ENCODE measurements at regions not wholly inside any gene's neighbourhood (a gene's known extent, or its start where the extent isn't known, plus 50 kb on each side); places are given as distances from the start of the nearest gene placed in this dataset.
"Not testable (repeated sequence)": the region's sequence is repeated elsewhere in the genome, so short reads cannot be mapped to it uniquely, and the experiment has no call there.

DNA sequence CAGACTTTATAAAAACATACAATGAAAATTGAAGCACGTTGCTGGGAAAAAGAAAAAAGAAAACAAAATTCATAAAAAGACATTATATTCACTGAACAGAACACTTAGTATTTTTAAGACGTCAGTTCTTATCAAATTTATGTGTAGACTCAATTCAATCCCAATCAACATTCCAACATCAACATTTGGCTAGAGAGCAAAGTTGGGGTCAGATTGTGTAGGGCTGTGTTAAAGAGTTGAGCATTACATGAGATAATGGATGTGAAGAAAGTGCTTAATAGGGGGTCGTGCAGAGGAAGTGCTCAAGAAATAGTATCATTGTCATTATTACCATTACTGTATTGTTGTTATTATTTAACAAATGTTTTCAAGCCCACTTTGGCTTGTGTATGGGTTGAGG, 154.1 kb upstream of the TNP1 start:
- no peak for DNase-seq

- DNase-seq = no peak
Observed at GRCh38 chr2:217011576-217011975, 151.7 kb upstream of the TNP1 start.

DNA sequence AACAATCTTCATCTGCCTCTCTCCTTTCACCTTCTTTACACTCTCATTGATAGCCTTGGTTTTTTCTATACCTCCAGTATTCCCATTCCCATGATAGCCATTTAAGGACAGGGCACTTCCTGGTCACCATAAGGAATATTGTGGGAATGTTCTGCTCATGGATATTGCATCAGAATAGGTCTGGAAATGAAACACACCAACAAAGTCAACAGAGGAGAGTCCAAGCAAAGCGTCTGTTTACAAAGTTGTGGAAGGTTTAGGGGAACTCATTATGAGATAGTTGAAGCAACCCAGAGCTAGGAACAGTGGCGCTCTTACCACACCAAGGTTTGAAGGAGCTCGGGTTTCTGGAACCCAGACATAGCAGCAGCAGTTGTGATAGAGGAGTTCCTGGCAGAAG, 150.3 kb upstream of the TNP1 start:
- no peak for DNase-seq

DNA sequence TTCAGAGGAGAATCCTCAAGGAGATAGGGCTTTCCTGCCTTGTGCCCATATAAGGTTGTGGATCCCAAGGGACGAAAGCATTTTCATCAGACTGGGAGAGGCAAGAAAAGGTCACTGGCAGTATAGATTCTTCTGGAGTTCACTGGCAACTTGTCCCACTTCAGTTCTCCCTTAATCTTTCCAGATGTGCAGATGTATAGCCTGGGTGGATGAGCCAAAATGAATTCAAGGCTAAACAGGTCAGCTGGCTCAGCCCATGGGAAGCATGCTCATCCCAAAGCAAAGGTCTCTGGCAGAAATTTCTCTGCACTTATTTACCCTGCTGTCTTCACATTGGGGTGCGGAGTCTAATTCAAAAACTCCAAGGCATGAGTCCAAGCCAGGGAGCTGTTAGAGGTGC, 148.9 kb upstream of the TNP1 start:
- no peak for DNase-seq

GRCh38 chr2:217006217-217006616, 146.4 kb upstream of the TNP1 start:
- DNase-seq = no peak

DNA sequence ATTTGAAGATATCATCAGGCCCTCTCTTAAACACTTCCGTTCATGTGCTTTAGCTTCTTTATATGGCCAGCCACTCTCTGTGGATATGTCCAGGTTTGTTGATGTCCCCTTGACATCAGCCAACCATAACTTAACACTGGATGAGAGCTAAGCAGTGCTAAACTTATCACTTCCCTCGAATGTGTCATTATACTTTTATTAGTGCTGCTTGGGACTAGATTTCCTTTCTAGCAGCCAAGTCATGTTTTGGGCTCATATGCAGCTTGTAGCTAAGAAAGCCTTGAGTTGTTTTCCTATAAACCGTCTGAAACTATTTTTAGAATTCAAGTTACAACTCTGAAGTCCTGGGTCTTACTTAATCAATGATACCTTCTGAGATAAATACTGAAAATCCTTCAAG, 144.8 kb upstream of the TNP1 start:
- DNase-seq = no peak

- DNase-seq = no peak
Observed at GRCh38 chr2:217001740-217002139, 141.9 kb upstream of the TNP1 start.

DNA sequence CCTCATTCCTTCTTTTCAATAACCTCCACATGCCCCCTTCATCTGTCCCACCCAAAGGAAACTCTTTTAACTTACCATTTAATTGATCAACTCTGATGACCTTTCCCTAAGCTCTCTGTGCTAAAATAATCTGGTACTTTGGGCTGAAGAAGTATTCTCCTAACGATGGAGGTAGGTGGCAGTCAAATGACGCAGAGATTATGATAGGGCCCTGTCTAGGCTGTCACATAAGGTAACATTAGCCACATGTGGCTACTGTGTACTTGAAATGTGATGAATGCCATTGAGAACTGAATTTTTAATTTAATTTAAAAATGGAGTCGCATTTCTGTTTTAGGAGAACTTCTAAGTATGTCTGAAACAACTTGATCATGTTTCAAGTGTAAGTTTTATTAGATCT, 140.5 kb upstream of the TNP1 start:
- DNase-seq = no peak

GRCh38 chr2:216996279-216996845, 136.5 kb upstream of the TNP1 start:
- DNase-seq = no peak

GRCh38 chr2:216994353-216994854, 134.5 kb upstream of the TNP1 start:
- no peak for DNase-seq

DNA sequence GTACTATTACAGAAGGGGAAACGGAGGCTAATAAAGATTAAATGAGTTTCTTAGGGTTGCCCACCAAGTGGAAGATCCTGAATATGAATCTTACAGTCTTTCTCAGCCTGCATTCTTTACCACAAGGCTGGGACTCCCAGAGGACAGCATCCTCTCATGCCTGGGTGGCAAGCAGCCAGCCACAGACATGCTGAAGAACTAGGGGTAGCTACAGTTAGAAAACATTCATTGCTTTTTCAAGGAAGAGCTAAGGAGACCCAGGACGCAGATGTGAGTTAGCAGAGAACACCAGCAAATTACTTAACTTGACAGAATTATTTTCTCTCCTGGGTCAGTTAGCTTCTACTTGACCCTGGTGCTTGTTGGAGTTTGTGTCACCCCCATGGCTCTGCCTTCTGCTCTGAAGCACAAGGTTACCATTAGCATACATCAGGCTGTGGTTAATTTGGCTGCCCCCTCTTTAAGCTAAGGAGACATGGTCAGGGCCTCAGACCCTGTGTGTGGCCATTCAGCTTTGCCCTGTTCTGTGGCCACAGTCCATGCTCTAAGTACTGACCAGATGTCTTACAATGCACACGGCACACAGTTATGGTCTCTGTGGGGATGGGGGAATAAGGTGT, 132.3 kb upstream of the TNP1 start:
- no peak for DNase-seq

- DNase-seq = no peak
Observed at GRCh38 chr2:216991563-216991962, 131.7 kb upstream of the TNP1 start.

GRCh38 chr2:216989340-216990129, 129.7 kb upstream of the TNP1 start:
- no peak for DNase-seq

- no peak for DNase-seq
Observed at GRCh38 chr2:216987252-216987821, 127.5 kb upstream of the TNP1 start.

GRCh38 chr2:216985658-216986141, 125.8 kb upstream of the TNP1 start:
- DNase-seq = no peak

DNA sequence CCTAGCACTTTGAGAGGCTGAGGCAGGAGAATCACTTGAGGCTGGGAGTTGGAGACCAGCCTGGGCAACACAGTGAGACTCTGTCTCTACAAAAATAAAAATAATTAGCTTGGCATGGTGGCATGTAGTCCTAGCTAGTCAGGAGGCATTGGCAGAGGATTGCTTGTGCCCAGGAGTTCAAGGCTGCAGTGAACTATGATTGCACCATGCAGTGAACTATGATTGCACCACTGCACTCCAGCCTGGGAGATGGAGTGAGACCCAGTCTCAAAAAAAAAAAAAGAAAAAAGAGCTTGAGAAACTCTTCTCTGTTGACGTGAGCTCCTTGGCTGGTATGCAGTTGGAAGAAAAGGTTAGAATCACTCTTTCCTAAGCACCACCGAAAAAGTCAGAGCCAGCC, 125.1 kb upstream of the TNP1 start:
- DNase-seq = no peak

DNA sequence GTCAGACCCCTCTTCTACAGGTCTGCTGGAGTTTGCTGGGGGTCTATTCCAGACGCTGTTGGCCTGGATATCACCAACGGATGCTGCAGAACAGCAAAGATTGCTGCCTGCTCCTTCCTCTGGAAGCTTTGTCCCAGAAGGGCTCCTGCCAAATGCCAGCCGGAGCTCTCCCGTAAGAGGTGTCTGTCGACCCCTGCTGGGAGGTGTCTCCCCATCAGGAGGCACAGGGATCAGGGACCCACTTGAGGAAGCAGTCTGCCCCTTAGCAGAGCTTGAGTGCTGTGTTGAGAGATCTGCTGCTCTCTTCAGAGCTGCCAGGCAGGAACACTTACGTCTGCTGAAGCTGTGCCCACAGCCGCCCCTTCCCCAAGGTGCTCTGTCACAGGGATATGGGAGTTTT, 122.1 kb upstream of the TNP1 start:
- DNase-seq = not testable (repeated sequence)

- DNase-seq = not testable (repeated sequence)
Observed at GRCh38 chr2:216980510-216980909, 120.6 kb upstream of the TNP1 start.

DNA sequence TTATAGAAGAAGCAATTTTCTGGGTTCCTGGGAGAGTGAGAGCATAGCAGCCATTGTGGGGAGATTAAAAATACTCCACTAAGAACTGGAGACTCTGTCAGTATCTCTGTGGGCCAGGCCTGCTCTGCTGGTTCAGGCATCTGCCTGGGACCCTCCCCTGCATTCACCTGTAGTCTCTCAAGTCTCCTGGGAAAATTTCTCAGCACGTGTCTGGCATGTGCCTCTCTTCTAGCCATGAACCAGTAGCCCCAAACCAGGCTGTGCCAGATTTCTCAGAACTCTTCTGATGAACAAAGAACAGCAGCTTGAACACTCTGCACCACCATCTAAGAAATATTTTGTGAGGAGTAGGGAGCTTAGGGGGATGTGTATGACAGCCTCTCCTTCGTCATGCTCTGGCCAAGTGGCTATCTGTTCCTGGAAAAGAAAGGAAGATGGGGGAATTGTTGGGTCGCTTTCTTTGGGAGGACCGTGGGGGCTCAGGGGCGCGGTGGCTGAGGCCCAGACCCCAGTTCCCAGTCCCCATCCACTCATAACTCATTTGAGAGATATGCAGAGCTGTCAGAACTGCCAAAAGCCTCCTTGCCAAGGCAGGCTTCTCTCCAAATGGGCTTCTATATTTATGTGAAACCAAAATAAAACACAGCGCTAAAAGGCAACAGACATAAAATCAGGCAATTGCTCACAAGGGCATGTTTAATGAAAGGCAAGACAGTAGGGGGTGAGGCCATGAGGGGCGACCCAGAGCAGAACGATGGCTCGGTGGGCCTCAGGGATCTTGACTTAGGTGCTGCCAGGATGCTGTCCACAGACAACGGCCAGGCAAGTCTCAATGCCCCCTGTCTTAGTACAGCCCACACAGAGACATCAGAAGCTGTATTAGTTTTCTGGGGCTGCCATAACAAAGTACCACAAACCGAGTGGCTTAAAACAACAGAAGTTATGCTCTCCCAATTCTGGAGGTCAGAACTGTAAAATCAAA, 114.7 kb upstream of the TNP1 start:
- no peak for DNase-seq

DNA sequence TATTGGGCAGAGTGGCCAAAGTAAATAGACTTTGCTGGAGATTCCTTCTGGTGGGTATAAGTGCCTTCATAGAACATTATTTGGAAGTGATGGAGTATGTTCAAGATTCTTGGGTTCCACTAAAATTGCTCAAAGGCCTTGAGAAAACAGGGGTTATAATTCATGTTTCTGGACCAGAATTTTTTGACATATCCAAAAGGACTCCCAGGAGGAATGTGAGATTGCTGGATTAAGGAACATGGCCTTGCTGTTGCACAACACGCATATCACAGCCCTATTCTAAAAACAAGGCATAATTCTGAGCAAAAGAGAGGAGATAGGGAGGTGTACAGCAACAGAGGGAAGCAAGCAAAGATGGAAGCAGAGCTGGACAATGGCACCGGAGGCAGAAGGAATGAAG, 111.7 kb upstream of the TNP1 start:
- no peak for DNase-seq

DNA sequence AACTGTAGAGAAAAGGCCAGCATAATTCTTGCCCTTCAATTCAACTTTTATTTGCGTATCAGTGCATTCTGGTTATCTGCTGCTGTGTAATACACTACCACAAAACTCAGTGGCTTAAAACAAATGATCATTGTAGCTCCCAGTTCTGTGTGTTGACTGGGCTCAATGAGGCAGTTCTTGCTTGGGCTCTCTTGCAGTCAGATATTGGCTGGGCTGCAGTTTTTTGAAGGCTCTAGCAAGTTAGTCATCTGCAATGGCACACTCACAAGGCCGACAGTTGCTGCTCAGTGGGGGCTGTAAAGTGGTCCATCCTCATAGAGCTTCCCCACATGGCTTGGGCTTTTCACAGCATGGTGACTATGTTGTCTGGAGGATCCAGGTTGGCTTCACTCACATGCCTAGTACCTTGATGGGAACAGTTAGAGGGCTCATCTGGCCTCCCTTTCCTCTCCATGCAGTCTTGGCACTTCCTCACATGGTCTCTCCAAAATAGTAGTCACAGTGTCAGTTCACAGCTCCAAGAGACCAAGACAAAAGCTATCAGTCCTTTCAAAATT, 110.6 kb upstream of the TNP1 start:
- no peak for DNase-seq

DNA sequence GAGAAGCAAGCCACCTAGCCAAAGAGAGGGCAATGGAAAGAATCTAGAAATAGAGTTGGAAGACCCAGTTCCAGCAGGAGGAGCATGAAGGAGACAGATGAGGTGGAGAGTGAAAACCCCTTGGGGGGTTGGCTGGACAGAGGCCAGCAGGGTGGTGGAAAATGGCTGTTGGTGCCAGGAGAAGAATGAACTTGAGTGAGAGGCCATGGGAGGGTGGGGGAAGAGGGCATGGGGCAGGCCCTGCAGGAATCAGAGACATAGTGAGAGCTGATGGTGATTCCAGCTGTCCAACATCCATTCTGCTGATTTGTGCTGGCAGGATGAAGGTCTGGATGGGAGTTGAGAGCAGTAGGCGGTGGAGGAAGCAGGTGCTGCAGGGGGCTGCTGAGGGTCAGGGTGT, 108.0 kb upstream of the TNP1 start:
- no peak for DNase-seq
